ENCODE measurements at regions not wholly inside any gene's neighbourhood (a gene's known extent, or its start where the extent isn't known, plus 50 kb on each side); places are given as distances from the start of the nearest gene placed in this dataset.

DNA sequence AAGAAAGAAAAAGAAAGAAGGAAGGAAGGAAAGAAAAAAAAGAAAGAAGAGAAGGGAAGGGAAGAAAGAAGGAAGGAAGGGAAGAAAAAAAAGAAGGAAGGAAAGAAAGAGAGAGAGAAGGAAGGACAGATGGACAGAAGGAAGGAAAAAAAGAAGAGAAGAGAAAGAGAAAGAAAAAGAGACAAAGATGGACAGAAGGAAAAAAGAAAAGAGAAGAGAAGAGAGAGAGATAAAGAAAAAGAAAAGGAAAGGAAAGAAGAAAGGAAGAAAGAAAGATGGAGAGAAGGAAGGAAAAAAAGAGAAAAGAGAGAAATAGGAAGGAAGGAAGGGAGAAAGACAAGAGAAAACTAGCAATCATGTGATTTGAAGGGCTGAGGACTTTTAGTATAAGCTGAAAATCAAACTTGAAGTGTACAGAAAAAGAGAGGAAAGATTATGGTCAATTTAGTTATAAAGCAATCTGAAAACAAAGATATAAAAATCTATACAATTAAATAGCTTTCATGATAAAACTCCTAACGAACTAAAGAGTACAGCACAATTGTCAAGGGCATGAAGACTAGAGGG, 115.3 kb downstream of the LTN1 start:
- Histone ChIP-seq H3K27me3 (no peaks in the 10 kb centered on the region), H3K27ac (no peak overlapping the region), H3K4me3 (no peak overlapping the region), H3K4me1 (no peaks in the 10 kb centered on the region), H3K36me3 (peaks cover 0 to 95% (median 40%) of the 10 kb centered on the region in 9 donors), H3K9me3 (peaks cover 0 to 2% (median 0%) of the 10 kb centered on the region in 11 donors)
- DNase-seq (no peak), ATAC-seq (no peak)
- TF ChIP-seq, protein P1, sequence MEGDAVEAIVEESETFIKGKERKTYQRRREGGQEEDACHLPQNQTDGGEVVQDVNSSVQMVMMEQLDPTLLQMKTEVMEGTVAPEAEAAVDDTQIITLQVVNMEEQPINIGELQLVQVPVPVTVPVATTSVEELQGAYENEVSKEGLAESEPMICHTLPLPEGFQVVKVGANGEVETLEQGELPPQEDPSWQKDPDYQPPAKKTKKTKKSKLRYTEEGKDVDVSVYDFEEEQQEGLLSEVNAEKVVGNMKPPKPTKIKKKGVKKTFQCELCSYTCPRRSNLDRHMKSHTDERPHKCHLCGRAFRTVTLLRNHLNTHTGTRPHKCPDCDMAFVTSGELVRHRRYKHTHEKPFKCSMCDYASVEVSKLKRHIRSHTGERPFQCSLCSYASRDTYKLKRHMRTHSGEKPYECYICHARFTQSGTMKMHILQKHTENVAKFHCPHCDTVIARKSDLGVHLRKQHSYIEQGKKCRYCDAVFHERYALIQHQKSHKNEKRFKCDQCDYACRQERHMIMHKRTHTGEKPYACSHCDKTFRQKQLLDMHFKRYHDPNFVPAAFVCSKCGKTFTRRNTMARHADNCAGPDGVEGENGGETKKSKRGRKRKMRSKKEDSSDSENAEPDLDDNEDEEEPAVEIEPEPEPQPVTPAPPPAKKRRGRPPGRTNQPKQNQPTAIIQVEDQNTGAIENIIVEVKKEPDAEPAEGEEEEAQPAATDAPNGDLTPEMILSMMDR (IDR thresholded peaks at IDR 0.05) = no peak
- intact Hi-C loops (cut with DNase I) = loop anchor here in 1 of 10 donors (10.0 kb wide), 1 partner anchor 63 kb away; no protein-coding TSS in a partner anchor
- 95 to 96% methylated on average over 1 of the region's 1 CpG for WGBS, 2 donors

DNA sequence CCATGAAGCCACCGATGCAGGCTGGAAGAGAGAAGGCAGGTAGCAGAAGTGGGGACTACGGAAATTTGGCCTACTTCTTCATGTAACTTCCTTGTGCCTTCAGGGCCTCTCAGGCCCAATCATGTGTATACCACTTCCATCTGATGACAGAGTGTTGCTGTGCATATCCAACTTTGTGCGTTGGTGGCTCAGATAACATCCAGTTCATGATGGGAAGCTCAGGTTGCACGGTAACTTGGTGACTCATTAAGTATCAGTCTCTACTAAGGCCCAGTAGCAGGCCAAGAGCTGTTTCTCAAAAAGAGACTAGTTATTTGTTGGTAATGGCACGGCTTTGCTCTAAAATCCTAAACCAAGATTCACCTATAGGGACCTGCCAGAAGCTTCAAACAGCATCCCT, 117.6 kb downstream of the LTN1 start:
- WGBS, 2 donors = 60 to 61% methylated on average over 5 of the region's 5 CpGs
- Histone ChIP-seq H3K27ac (no peak overlapping the region), H3K4me1 (no peaks in the 10 kb centered on the region), H3K9me3 (no peaks in the 10 kb centered on the region), H3K4me3 (no peak overlapping the region), H3K27me3 (no peaks in the 10 kb centered on the region), H3K36me3 (peaks cover 0 to 95% (median 38%) of the 10 kb centered on the region in 9 donors)
- DNase-seq (no peak), ATAC-seq (peak in 1 of 8 donors; percentile 44)
- intact Hi-C loops (cut with DNase I) = loop anchor here in 1 of 10 donors (10.0 kb wide), 1 partner anchor 60 kb away; no protein-coding TSS in a partner anchor
- TF ChIP-seq, protein P1 (IDR thresholded peaks at IDR 0.05) = no peak

DNA sequence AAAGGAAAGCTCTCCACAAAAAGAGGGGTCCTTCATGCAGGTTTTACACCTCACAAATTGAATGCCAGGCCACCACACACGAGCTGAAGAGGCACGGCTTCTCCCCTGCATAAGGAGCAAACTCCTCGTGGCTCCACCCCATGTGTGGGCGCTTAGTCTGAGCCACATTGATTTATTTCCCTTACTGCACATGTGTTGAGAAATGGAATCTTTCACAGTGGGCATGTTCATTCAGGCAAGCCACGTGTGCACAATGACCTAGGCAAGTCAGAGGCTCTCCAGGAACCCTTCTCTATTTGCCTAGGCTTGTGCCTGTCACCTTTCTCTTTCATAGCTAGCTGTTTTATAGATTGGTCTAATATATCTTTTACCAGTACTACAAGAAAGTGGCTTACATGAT, 120.5 kb downstream of the LTN1 start:
- intact Hi-C loops (cut with DNase I) = loop anchor here in 1 of 10 donors (10.0 kb wide), 1 partner anchor 57 kb away; no protein-coding TSS in a partner anchor
- ATAC-seq = no peak
- TF ChIP-seq, protein P1 (IDR thresholded peaks at IDR 0.05) = no peak
- 93 to 95% methylated on average over 5 of the region's 5 CpGs for WGBS, 2 donors
- no peaks in the 10 kb centered on the region for H3K27me3 ChIP-seq
- peaks cover 0 to 88% (median 30%) of the 10 kb centered on the region in 9 donors for H3K36me3 ChIP-seq
- no peaks in the 10 kb centered on the region for H3K4me1 ChIP-seq
- DNase-seq = no peak
- H3K9me3 ChIP-seq = no peaks in the 10 kb centered on the region
- no peak overlapping the region for H3K4me3 ChIP-seq
- H3K27ac ChIP-seq = no peak overlapping the region

DNA sequence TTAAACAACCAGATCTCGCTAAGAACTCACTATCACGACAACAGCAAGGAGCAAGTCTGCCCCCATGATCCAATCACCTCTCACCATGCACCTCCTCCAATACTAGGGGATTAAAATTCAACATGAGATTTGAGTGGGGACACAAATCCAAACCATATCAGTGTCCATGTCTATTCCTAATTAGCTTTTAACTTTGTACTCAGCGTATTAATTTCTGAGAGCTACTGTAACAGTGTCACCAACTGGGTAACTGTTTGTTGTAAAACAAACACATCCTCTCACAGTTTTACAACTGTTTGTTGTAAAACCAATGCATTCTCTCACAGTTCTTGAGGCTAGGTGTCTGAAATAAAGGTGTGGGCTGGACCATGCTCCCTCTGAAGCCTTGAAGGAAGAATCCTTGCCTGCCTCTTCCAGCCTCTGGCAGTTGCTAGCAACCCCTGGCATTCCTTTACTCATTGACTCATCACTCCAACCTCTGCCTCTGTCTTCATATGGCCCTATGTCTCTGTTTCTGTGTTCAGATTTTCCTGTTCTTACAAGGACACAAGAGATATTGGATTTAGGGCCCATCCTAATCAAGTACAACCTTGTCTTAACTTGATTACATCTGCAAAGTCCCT, 121.2 kb downstream of the LTN1 start:
- H3K36me3 ChIP-seq = peaks cover 0 to 86% (median 28%) of the 10 kb centered on the region in 9 donors
- no peaks in the 10 kb centered on the region for H3K4me1 ChIP-seq
- intact Hi-C loops (cut with DNase I) = loop anchor here in 1 of 10 donors (10.0 kb wide), 1 partner anchor 57 kb away; no protein-coding TSS in a partner anchor
- TF ChIP-seq, protein P1 (IDR thresholded peaks at IDR 0.05) = no peak
- ATAC-seq = no peak
- no peak for DNase-seq
- H3K9me3 ChIP-seq = no peaks in the 10 kb centered on the region
- 87 to 92% methylated on average over 3 of the region's 3 CpGs for WGBS, 2 donors
- no peak overlapping the region for H3K27ac ChIP-seq
- no peak overlapping the region for H3K4me3 ChIP-seq
- H3K27me3 ChIP-seq = no peaks in the 10 kb centered on the region

Measured in heart right ventricle (tissue), 16 donors.